HG03039 (cell line): ENCODE measurements at regions not wholly inside any gene's neighbourhood (a gene's known extent, or its start where the extent isn't known, plus 50 kb on each side); places are given as distances from the start of the nearest gene placed in this dataset.

Experiments used
- ATAC-seq: cut with Tn5 transposase; IDR thresholded peaks from one replicate; pipeline ENCODE4 v1.9.1; 2021; ENCODE audit warnings: mild to moderate bottlenecking, moderate library complexity; ENCODE audit not compliant: unreplicated experiment

DNA sequence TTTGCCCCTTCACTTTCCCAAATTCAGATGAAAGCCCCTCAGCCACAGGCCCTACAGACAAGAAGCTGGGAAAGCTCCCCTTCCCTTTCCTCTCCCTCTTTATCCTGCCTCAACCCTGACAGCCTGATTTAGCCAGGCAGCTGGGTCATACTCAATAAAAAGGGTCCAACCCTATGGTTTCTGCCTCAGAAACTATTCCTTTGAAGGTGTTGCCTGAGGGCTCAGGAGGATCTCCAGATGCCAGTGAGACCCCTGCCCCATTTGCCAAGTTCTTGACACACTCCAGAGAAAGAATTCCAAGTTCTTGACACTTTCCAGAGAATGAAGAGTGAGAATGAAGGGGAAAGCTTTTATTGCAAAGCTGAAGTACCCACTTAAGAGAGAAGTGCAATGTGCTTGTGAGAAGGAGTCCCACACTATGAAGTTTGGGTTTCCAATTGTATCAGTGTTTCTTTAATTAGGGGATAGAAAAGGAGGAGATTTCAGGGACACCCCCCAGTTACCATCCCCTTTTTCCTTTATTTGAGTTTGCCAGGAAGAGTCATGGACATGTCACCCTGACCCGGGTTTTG, 576.2 kb downstream of the METTL4 start:
- no peak for ATAC-seq

DNA sequence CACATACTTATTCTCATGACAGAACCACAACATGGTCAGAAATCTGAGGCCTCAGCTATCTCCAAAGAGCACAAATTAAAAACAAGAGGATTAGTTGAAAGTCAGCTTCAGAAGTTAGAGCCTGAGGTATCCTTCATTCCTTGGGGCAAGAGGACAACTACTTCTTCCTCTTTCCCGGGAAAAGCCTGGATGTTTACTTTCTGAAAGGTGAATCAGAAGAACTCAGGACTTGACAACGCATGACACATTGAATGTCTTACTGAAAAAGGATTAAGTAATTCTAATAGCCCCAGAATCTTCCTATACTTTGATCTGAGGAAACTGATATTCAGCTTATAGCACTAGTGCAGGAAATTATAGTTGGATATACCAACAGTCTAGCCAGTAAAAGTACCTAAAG, 573.2 kb downstream of the METTL4 start:
- ATAC-seq: no peak

DNA sequence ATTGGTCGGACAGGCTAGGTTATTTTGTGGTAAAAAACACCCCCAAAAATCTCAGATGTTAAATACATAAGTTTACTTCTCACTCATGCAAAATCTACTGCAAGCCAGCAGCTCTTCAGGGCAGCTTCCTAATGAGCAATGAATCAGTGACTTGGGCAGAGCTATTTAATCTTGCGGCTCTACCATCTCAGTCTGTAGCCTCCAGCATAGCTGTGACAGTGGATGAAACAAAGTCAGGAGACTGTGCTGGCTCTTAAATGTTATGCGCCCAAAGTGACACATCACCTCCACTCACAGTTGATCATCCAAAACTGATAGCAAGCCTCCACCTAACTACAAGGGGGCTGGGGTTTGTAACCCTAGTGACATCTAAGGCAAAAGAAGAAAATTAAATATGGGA, 571.9 kb downstream of the METTL4 start:
- no peak for ATAC-seq

DNA sequence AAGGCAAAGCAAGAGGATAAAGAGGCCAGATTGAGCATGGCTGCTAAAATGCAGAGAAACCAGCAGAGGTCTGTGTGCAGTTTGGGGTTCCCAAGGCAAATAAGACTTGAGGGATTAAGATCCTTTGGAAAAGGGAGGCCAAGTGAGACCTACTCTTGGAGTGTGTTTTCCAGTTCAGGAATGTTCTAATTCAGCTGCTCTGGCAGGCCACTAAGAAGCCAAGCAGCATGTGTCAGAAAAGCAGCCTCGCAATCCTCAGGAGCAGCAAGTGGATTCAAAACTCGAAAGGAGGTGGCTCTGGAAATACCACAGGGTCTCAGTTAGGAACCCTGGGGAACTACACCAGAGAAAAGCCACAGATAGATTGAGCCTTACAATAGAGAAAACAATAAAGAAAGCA, 569.2 kb downstream of the METTL4 start:
- no peak for ATAC-seq

DNA sequence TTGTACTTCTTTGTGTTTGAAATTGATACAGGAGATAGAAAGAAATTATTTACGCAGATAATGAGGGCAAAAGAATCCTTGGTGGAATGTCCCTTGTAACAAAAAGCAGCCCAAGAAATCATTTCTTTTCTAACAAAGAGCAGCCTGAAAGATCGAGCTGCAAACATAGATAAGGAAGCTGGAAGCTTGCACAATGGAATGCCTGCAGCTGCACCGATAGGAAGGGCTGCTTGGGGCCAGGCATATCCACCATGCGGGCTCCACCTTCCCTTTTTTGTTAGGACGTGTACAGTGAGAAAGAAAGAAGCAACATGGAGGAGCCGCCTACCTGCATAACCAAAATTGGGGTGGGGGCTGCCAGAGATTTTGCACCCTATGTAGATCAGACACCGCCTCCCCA, 568.7 kb downstream of the METTL4 start:
- ATAC-seq: no peak

DNA sequence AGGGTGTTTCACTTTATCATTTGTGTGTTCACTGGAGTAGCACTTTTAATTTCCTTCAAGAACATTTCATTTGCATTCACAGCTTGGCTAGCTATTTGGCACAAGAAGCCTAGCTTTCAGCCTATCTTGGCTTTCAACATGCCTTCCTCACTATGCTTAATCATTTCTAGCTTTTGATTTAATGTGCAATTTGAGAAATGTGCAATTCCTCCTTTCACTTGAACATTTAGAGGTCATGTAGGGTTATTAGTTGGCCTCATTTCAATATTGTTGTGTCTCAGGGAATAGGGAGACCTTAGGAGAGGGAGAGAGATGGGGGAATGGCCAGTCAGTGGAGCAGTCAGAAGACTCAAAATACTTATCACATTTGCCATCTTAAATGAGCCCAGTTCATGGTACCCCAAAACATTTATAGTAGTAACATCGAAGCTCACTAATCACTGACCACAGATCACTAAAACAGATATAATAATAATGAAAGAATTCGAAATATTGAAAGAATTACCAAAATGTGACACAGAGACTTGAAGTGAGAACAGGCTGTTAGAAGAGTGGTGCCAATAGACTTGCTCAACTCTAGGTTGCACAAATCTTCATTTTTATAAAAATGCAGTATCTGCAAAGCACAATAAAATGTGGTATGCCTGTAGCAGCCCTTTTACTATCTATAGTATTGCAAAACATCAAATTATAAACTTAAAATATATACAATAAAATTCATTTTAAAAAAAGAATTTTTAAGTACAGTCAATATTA, 561.2 kb downstream of the METTL4 start:
- ATAC-seq: no peak

DNA sequence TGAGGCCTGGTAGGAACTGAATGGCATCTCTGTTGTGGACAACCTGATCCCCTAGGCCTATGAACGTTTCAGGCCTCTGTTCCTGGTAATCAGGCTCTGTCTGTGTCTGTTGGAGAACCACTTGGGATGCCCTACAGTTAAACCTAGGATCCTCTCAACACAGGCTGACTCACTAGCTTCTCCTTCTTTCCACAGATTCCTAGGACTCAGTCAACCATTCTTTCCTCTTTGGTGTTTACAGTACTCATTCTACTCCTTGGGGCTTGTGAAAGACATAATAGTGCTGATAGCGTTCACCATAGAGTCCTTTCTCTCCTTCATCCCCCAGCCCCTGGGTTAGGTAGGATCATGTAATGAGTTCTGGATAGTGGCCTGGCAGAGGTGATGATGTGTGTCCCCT, 544.3 kb downstream of the METTL4 start:
- no peak for ATAC-seq

DNA sequence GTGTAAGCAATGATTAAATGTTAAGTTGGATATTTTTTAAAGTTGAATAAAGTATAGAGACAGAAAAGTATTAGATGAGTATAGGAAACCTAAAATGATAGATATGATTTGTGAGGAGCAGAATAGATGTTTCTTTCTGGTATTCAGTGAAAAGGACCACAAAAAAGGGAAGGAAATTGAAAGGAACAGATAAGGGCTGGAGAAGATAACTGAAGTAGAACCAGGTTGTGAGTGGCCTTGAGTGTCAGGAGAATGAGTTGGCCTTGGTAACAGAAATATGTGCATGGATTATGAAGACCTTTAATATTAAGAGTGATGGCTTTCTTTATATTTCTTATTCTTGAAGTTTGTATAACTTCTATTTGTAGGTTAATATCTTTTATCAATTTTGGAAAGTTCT, 543.5 kb downstream of the METTL4 start:
- no peak for ATAC-seq

DNA sequence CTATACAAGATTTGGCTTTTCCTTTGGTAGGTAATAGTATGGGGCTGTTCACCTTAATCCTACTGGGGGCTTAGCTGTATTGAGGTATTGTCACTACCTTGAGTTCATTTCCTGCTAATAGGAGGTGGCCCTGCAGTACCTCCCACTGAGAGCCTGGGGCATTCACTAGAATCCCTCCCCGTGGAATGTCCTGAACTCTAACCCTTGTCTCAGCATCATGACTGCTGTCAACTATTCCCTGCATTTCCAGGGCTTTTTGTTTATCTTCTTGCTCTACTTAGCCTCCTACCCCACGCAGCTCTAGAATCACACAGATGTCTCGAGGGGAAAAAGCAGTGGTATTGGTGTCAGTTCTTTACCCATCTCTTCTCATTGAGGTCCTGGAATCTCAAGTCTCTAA, 542.3 kb downstream of the METTL4 start:
- ATAC-seq: no peak

DNA sequence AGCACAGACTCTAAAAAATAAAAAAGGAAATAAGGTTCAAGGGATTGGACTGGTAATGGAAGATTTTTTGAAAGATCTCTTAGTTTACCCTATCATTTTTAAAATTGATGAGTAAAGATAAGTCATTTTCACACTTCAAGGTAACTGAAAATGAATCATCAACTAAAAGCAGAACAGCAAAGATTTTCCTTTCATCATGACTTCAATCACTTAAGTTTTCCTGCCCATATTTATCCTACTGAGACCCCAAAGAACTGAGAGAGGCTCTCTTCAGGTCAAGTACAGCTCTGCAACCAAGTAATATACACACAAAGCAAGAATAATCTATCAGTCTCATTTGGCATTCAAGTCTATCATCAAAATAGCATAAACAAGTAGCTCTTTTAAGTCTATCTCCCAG, 540.7 kb downstream of the METTL4 start:
- no peak for ATAC-seq

DNA sequence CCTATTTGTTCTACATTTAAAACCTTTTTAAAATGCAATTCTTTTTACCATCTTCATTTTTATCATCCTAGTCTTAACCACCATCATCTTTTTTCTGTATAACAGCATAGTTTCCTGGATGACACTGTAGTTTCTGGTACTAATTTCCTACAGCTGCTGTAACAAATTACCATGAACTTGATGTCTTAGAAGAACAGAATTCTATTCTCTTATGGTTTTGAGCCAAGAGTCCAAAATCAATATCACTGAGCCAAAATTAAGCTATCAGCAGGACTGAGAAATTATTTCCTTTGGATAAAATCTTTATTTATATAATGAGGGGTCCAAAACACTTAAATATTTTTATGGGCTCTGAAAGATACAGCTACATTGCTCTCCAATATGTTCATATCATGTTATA, 539.3 kb downstream of the METTL4 start:
- no peak for ATAC-seq

DNA sequence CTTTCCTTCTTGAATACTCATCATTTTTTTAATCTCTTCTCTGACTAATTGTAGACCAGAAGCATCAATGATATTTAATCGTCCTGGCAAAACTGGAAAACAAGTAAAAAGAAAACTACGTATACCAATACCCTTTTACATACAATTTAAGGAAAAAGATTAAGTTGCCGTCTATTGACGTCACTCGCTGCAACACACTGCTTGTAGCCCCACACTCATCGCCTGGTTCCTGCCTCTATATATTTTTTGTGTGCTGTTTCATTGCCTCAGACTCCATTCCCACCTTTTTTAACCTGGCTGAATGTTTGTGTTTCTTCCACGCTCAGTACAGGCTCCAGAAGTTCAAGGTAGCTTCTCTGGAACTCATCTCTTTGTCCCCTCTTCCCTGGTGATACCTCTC, 536.2 kb downstream of the METTL4 start:
- no peak for ATAC-seq

DNA sequence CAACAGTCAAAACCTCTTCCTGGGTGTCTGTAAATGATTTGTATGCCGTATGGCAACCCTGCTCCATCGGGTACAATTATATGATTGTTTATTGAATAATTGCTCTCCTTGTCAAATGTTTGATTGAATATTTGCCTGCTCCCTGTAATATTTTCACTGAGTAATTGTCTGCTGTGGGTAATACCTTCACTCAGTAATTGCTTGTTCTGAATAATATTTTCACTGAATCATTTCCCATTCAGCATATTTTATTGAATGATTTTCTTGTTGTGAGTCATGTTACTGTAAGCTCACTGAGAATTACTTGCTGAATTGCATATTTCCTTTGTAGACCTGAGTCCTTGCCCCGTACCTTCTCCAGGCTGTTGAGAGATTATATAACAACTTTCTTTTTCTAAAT, 535.2 kb downstream of the METTL4 start:
- ATAC-seq: no peak

DNA sequence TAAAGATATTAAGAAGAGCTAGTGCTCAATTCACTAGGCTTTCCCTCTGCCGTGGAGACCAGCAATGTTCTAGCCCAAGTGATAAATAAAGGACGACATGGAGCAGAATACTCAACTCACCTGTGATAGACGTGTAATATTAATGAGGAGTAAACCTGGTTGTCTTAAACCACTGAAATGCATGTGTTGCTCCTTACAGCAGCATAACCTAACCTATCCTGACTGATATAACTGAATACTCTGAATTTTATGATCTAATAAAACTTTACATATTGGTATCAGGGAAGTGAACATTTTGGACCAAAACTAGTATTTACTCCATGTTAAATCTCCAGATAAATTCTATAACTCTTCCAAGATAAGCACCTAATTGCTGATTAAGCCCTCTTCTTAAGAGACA, 531.0 kb downstream of the METTL4 start:
- no peak for ATAC-seq

DNA sequence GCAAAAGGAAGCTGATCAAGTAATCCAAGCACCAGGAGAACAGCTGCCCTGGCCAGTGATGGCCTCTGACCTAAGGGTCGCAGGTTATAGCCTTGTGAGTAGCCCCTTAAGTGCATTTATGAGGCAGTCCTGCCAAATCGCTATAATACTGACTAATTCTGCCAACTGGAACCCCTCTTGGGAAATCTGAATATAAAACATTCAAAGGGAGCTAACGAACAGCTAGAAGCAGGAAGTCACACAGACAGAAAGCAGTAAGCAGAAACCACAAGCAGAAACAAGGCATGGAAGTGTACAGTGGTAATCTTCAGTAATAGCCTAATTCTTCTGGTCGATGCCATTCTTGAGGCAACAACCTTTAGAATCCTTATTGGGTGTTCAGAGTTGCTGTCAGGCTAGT, 521.3 kb downstream of the METTL4 start:
- ATAC-seq: no peak

DNA sequence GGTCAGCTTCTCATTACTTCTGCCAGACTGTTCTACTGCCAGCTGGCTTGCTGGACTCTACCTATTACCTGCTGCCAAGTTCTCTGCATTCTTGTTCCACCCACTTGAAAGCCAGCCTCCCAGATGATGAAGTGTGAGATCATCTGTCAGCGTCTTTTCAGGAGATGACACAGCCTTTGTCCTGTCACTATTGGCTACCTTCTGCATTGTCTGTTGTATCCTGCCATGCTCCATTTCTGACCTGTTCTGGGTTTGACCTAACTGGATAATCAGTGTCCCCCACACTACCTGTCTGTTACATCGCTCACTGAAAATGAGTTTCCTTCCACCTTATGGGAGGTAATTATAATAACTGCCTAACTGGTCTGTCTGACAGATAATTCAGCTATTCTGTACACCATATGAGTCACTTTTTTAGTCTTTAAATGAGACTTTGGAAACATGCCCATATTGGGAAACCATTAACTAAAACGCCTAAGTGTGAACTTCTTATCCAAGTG, 520.6 kb downstream of the METTL4 start:
- ATAC-seq: no peak

DNA sequence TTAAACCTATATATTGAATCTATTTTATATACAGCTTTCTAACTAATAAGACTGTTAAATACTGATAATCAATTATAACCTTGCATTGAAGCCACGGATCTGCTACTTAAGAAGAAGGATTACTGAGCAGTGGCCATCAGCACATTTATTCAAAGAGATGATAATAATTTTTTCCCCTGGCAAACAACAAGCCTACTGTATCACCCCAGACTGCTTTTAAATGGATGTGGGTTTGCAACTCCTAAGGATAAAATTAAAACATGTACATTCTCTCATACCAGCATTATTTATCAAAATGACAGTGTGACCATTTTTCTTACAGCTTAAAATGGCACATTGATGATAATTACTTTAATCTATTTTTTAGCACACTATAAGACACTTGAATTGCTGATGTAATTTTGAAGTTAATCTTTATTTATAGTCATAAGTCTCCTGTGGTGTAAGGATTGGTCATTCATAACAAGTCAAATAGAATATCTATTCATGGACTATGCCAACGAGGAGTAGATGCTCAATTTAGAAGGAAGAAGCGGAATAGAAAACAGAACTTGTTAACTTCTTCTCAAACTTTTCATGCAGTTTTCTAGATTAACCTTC, 517.7 kb downstream of the METTL4 start:
- ATAC-seq: no peak

DNA sequence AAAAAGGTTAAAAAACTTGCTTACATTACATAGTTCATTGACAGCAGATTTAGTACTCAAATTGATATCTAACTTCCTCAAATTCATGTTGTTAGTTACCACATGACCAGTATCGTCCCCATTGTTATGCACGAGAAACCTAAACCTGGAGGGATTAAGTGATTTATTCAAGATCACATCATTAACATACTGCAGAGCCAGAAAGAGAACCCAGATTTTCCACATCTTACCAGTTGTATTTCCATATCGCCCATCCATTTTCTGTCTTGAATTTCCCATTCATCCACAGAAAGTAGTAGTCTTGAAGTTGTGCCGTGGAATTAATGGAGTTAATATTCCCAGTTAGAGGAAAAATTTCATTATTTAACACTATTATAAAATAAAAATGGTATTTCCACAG, 512.0 kb downstream of the METTL4 start:
- no peak for ATAC-seq

DNA sequence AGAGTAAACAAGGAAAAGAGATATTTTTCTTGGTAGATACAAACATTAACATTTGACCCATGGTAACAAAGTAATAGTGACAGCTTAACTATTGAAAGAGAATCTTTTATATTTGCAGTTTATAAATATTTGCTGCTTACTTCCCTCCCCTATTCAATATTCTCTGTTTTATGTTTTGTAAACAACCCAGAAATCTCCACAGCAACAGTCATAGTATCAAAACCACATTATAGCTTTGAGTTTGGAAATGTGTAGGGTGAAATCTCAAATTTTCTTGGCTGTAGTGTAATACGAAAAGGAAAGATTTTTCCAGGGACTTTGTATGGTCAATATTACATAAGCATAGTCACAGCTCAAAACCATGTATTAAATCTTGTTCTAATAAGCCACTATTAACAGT, 511.2 kb downstream of the METTL4 start:
- no peak for ATAC-seq

DNA sequence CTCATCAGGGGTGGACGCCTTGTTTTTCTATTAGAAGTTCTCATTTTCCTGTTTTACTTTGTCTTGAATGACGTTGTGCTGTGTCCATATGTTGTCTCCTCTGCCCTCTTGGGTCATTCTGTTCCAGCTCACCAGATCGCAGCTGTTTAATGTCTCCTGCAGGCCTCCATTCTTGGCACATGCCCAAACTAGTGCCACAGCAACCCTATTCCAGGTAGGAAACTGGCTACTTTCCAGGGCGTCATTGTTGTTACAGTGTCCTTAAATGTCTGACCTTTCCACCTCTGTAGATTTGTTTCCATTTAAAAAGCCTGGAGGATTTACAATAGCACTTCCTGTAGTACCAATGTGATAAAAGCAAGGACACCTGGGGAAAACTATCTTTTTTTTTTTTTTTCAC, 500.7 kb downstream of the METTL4 start:
- ATAC-seq: no peak

DNA sequence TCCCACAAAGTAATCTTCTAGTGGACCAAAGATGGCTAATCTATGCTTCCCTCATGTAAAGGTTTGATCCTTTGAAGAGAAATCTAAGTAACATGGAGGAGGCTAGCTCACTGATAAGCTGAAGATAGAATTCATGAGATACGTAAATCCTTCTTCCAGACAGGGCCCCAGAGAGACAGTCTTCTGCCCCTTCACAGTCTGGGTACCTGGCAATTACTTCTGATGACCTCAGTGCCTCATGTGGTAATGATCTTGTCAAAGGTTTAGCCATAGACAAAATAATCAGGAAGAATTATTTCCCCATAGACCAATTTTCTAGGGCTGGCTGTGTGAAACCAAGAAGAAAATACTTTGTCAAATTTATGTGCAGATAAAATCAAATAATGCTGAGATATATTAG, 495.8 kb downstream of the METTL4 start:
- no peak for ATAC-seq

DNA sequence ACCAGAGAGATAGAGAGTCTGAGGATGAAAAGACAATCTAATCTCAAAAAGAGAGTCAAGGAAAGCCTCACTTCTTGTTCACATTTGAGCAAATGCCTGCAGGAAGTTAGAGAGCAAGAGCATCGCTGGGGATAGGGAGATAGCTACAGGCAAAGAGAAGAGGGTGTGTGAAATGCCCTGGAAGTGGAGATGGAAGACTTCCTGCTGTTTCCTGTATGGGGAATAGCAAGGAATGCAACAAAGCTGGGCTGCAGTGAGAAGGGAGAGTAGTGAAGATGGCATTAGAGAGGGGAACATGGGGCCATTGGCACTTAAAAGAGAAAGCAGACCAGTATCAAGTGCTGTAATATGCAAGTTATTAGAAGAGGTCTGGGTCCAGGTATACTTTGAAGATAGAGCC, 488.6 kb downstream of the METTL4 start:
- no peak for ATAC-seq
